ENCODE measurements at regions not wholly inside any gene's neighbourhood (a gene's known extent, or its start where the extent isn't known, plus 50 kb on each side); places are given as distances from the start of the nearest gene placed in this dataset.

DNA sequence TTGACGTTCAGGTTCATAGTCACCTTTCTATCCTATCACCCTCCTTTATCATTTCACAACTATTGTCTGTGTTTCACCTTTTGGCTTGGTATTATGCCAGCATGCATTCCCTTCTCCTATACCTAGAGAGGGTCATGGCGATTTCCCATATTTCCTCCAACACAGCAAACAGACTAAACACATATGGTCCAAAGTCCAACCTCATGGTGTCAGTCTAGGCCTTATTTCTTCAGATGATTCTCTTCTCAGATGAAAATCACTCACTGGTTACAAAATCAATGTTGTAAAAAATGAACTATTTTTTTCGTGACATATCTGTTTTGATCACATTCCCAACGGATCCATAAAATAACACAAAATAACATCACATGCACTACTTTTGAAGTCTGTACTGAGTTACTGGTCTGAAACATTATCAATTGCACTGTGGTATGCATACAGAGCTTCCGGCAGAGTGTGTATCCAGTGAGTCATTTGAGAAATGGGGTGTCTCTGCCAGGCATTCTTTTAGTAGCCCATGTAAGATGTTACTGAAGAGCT lies 204.8 kb upstream of the GALNT5 start (continued):
- TF ChIP-seq ZBTB10 (CRISPR knock-in tag; IDR thresholded peaks at IDR 0.05; ENCODE audit: borderline replicate concordance) (peak; percentile 62; the same call in 1 of the 2 replicates), TCF12 (IDR thresholded peaks at IDR 0.05) (no peak), TCF12 (CRISPR knock-in tag; IDR thresholded peaks at IDR 0.05) (no peak), HDAC2 (CRISPR knock-in tag; IDR thresholded peaks at IDR 0.05) (no peak), EP300 (IDR thresholded peaks at IDR 0.05; ENCODE audit: low read depth in 2 of 2, low read length in 2 of 2) (peak in 1 of 2 experiments; percentile 4; a peak in 1 of 4 replicates), EP300 (CRISPR knock-in tag; IDR thresholded peaks at IDR 0.05; ENCODE audit: borderline replicate concordance) (no peak; the same call in 1 of the 2 replicates), FOXP1 (IDR thresholded peaks at IDR 0.05) (no peak), FOXP1 (CRISPR knock-in tag; IDR thresholded peaks at IDR 0.05) (0 out of 2 replicates have a peak, but pooled peaks have one; percentile 21), E2F5 (CRISPR knock-in tag; conservative IDR thresholded peaks at IDR 0.05) (no peak), CEBPG (CRISPR knock-in tag; IDR thresholded peaks at IDR 0.05) (no peak), PHF21A (CRISPR knock-in tag; IDR thresholded peaks at IDR 0.05) (peak; percentile 28; the same call in 1 of the 2 replicates), RBM22 (optimal IDR thresholded peaks at IDR 0.05; ENCODE audit: low read length) (no peak), ZNF44 (CRISPR knock-in tag; IDR thresholded peaks at IDR 0.05) (no peak), PHF20 (CRISPR knock-in tag; IDR thresholded peaks at IDR 0.05) (no peak), ZNF143 (CRISPR knock-in tag; IDR thresholded peaks at IDR 0.05) (no peak), TCF7 (IDR thresholded peaks at IDR 0.05; ENCODE audit: low read depth) (0 out of 2 replicates have a peak, but pooled peaks have one; percentile 23), CENPX (CRISPR knock-in tag; IDR thresholded peaks at IDR 0.05) (no peak), ETV5 (CRISPR knock-in tag; IDR thresholded peaks at IDR 0.05; ENCODE audit: borderline replicate concordance) (peak; percentile 68; the same call in 1 of the 2 replicates), ZNF382 (CRISPR knock-in tag; IDR thresholded peaks at IDR 0.05; ENCODE audit: borderline replicate concordance) (no peak), ZNF317 (CRISPR knock-in tag; IDR thresholded peaks at IDR 0.05) (0 out of 2 replicates have a peak, but pooled peaks have one; percentile 30), FOXK2 (IDR thresholded peaks at IDR 0.05) (no peak), TFE3 (CRISPR knock-in tag; IDR thresholded peaks at IDR 0.05) (no peak), POGK (CRISPR knock-in tag; conservative IDR thresholded peaks at IDR 0.05) (no peak), SRSF9 (IDR thresholded peaks at IDR 0.05; ENCODE audit: borderline replicate concordance, insufficient read depth, low read depth, low read length, poor library complexity, severe bottlenecking) (no peak)
- TF ChIP-seq, protein P1, sequence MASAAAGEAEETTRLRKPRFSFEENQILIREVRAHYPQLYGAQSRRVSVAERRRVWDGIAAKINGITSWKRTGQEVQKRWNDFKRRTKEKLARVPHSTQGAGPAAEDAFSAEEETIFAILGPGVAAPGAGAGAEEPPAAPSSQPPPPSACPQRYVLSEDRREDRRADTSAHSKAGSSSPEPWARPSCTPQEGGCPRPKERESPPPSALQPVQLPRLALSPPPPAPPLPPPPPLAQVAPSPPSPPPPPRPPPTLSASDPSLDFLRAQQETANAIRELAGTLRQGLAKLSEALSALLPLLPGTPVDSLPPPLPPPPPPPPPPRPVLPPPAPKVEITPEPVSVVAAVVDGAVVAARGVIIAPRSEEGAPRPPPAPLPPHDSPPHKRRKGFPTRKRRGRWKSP (CRISPR knock-in tag; IDR thresholded peaks at IDR 0.05): no peak

All from HepG2 (cell line).